ENCODE measurements at regions not wholly inside any gene's neighbourhood (a gene's known extent, or its start where the extent isn't known, plus 50 kb on each side); places are given as distances from the start of the nearest gene placed in this dataset.

DNA sequence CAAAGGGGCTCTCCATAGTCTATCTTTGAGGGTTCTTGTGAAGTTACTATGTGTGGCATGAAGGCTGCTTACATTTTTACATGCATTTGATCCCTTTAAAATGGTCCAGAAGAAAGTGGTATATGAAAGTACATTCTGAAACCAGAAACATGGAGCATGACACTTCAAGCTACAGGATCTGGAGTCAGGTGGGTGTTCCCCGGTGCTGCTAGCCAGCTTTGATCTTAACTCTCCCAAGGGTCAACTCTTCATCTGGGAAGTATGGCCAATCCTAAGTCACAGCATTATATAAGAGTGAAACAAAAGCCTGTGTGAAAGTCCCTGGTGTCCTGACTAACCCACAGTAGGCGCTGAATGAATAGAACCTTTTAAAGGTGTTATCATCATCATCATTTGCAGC is 91.0 kb upstream of the TAS2R1 start:
- TF ChIP-seq, protein P1, sequence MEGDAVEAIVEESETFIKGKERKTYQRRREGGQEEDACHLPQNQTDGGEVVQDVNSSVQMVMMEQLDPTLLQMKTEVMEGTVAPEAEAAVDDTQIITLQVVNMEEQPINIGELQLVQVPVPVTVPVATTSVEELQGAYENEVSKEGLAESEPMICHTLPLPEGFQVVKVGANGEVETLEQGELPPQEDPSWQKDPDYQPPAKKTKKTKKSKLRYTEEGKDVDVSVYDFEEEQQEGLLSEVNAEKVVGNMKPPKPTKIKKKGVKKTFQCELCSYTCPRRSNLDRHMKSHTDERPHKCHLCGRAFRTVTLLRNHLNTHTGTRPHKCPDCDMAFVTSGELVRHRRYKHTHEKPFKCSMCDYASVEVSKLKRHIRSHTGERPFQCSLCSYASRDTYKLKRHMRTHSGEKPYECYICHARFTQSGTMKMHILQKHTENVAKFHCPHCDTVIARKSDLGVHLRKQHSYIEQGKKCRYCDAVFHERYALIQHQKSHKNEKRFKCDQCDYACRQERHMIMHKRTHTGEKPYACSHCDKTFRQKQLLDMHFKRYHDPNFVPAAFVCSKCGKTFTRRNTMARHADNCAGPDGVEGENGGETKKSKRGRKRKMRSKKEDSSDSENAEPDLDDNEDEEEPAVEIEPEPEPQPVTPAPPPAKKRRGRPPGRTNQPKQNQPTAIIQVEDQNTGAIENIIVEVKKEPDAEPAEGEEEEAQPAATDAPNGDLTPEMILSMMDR (IDR thresholded peaks at IDR 0.05) = no peak
- no peak for TF ChIP-seq POLR2A (IDR thresholded peaks at IDR 0.05)

Data from uterus (tissue), 2 donors.